ENCODE measurements at regions not wholly inside any gene's neighbourhood (a gene's known extent, or its start where the extent isn't known, plus 50 kb on each side); places are given as distances from the start of the nearest gene placed in this dataset.

DNA sequence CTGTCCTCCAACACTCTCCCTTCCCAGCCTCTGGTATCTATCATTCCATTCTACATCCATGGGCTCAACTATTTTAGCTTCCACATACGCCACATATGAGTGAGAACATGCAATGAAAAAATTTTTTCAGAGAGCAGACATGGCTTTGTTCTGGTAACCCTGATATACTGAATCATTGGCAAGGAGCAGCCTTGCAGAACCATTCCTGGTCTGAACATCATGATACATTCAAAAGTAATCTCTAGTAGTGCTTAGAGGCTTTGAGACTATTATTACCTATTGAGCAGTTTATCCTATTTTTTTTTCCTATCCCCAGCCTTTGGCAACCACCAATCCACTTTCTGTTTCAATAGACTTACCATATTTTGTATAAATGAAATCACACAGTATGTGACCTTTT lies 393.1 kb upstream of the KCNH7 start:
- no peaks in the 10 kb centered on the region for H3K36me3 ChIP-seq (ENCODE audit: insufficient read depth, low read length)
- H3K9me3 ChIP-seq (ENCODE audit: low read length) = no peaks in the 10 kb centered on the region
- no peak overlapping the region for H2AFZ ChIP-seq (ENCODE audit: low read depth, low read length)
- H3K4me3 ChIP-seq (ENCODE audit: low read length) = no peak overlapping the region
- no peaks in the 10 kb centered on the region for H3K79me2 ChIP-seq (replicated peaks; ENCODE audit: insufficient read depth, low read length)
- no peak overlapping the region for H3K4me2 ChIP-seq (ENCODE audit: low read length)
- H4K20me1 ChIP-seq (ENCODE audit: insufficient read depth) = no peaks in the 10 kb centered on the region
- H3K27me3 ChIP-seq (ENCODE audit: insufficient read depth, low read depth, low read length) = no peaks in the 10 kb centered on the region
- H3K9ac ChIP-seq (ENCODE audit: low read length) = no peak overlapping the region
- H3F3A ChIP-seq (ENCODE audit: insufficient read depth, low read length, poor library complexity, severe bottlenecking) = no peaks in the 10 kb centered on the region
- H3K9me2 ChIP-seq (ENCODE audit: insufficient read depth, low read length) = no peaks in the 10 kb centered on the region
- TF ChIP-seq, protein P1, sequence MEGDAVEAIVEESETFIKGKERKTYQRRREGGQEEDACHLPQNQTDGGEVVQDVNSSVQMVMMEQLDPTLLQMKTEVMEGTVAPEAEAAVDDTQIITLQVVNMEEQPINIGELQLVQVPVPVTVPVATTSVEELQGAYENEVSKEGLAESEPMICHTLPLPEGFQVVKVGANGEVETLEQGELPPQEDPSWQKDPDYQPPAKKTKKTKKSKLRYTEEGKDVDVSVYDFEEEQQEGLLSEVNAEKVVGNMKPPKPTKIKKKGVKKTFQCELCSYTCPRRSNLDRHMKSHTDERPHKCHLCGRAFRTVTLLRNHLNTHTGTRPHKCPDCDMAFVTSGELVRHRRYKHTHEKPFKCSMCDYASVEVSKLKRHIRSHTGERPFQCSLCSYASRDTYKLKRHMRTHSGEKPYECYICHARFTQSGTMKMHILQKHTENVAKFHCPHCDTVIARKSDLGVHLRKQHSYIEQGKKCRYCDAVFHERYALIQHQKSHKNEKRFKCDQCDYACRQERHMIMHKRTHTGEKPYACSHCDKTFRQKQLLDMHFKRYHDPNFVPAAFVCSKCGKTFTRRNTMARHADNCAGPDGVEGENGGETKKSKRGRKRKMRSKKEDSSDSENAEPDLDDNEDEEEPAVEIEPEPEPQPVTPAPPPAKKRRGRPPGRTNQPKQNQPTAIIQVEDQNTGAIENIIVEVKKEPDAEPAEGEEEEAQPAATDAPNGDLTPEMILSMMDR (IDR thresholded peaks at IDR 0.05; ENCODE audit: poor library complexity, severe bottlenecking) = no peak
- TF ChIP-seq MXI1 (conservative IDR thresholded peaks at IDR 0.05; ENCODE audit: poor library complexity, severe bottlenecking) (no peak), EP300 (conservative IDR thresholded peaks at IDR 0.05; ENCODE audit: poor library complexity, severe bottlenecking) (no peak), TAF1 (IDR thresholded peaks at IDR 0.05; ENCODE audit: low read depth) (no peak), POLR2AphosphoS5 (IDR thresholded peaks at IDR 0.05) (no peak), RAD21 (conservative IDR thresholded peaks at IDR 0.05) (no peak), EZH2 (IDR thresholded peaks at IDR 0.05; ENCODE audit: borderline replicate concordance, insufficient read depth, low read length, poor library complexity, severe bottlenecking) (no peak), SMC3 (conservative IDR thresholded peaks at IDR 0.05; ENCODE audit: poor library complexity) (no peak)
- TF ChIP-seq, protein P2, sequence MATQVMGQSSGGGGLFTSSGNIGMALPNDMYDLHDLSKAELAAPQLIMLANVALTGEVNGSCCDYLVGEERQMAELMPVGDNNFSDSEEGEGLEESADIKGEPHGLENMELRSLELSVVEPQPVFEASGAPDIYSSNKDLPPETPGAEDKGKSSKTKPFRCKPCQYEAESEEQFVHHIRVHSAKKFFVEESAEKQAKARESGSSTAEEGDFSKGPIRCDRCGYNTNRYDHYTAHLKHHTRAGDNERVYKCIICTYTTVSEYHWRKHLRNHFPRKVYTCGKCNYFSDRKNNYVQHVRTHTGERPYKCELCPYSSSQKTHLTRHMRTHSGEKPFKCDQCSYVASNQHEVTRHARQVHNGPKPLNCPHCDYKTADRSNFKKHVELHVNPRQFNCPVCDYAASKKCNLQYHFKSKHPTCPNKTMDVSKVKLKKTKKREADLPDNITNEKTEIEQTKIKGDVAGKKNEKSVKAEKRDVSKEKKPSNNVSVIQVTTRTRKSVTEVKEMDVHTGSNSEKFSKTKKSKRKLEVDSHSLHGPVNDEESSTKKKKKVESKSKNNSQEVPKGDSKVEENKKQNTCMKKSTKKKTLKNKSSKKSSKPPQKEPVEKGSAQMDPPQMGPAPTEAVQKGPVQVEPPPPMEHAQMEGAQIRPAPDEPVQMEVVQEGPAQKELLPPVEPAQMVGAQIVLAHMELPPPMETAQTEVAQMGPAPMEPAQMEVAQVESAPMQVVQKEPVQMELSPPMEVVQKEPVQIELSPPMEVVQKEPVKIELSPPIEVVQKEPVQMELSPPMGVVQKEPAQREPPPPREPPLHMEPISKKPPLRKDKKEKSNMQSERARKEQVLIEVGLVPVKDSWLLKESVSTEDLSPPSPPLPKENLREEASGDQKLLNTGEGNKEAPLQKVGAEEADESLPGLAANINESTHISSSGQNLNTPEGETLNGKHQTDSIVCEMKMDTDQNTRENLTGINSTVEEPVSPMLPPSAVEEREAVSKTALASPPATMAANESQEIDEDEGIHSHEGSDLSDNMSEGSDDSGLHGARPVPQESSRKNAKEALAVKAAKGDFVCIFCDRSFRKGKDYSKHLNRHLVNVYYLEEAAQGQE (IDR thresholded peaks at IDR 0.05; ENCODE audit: borderline replicate concordance) = no peak
- no peak overlapping the region for H3K27ac ChIP-seq (ENCODE audit: low read length)

DNA sequence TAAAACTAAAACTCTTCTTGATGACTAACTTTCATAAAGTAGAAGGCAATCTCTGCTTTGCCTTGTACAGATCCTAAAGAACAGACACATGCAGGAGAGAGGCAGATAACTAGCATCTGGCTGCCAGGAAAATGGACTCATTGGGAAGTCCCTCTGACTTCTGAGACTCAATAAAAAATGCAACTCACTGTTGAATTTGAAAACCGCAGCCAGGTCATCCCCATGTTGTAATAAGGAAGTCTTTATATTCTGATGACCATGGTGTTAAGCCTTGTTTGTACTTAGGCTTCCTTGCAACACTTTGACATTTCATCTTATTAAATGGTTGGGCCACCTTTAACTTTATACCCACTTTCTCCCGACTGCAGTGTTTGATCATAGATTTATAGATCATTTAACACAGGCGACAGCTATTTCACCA lies 375.1 kb upstream of the KCNH7 start:
- Histone ChIP-seq H4K20me1 (ENCODE audit: insufficient read depth) (no peaks in the 10 kb centered on the region), H3K4me3 (ENCODE audit: low read length) (no peak overlapping the region), H3F3A (ENCODE audit: insufficient read depth, low read length, poor library complexity, severe bottlenecking) (no peaks in the 10 kb centered on the region), H3K27ac (ENCODE audit: low read length) (no peak overlapping the region), H3K9me2 (ENCODE audit: insufficient read depth, low read length) (no peaks in the 10 kb centered on the region), H2AFZ (ENCODE audit: low read depth, low read length) (no peak overlapping the region), H3K9ac (ENCODE audit: low read length) (no peak overlapping the region), H3K27me3 (ENCODE audit: insufficient read depth, low read depth, low read length) (no peaks in the 10 kb centered on the region), H3K4me2 (ENCODE audit: low read length) (no peak overlapping the region), H3K36me3 (ENCODE audit: insufficient read depth, low read length) (no peaks in the 10 kb centered on the region), H3K79me2 (replicated peaks; ENCODE audit: insufficient read depth, low read length) (no peaks in the 10 kb centered on the region), H3K9me3 (ENCODE audit: low read length) (no peaks in the 10 kb centered on the region)
- TF ChIP-seq, protein P1 (IDR thresholded peaks at IDR 0.05; ENCODE audit: poor library complexity, severe bottlenecking) = no peak
- TF ChIP-seq MXI1 (conservative IDR thresholded peaks at IDR 0.05; ENCODE audit: poor library complexity, severe bottlenecking) (no peak), SMC3 (conservative IDR thresholded peaks at IDR 0.05; ENCODE audit: poor library complexity) (no peak), TAF1 (IDR thresholded peaks at IDR 0.05; ENCODE audit: low read depth) (no peak), POLR2AphosphoS5 (IDR thresholded peaks at IDR 0.05) (no peak), RAD21 (conservative IDR thresholded peaks at IDR 0.05) (no peak), EP300 (conservative IDR thresholded peaks at IDR 0.05; ENCODE audit: poor library complexity, severe bottlenecking) (no peak), EZH2 (IDR thresholded peaks at IDR 0.05; ENCODE audit: borderline replicate concordance, insufficient read depth, low read length, poor library complexity, severe bottlenecking) (no peak)
- TF ChIP-seq, protein P2 (IDR thresholded peaks at IDR 0.05; ENCODE audit: borderline replicate concordance) = no peak
